Neural progenitor cell (in vitro differentiated cells): ENCODE measurements at regions not wholly inside any gene's neighbourhood (a gene's known extent, or its start where the extent isn't known, plus 50 kb on each side); places are given as distances from the start of the nearest gene placed in this dataset.

Experiments
- DNase-seq: peaks from one replicate; pipeline ENCODE4 v3.0.0-alpha.2; 2016; ENCODE audit warnings: low spot score
- H2AFZ ChIP-seq: fragments of 200-600 bp; sonication (generic); replicated peaks from 2 replicates; pipeline ENCODE4 v1.6.1; 2016; ENCODE audit warnings: antibody characterized with exemption
- H3F3A ChIP-seq: fragments of 200-600 bp; sonication (generic); 2 replicates; pipeline ENCODE4 v1.6.1; 2016; ENCODE audit warnings: antibody characterized with exemption, low read depth
- H3K27ac ChIP-seq: fragments of 200-600 bp; sonication (generic); 2 replicates; pipeline ENCODE4 v1.5.1; 2016; ENCODE audit warnings: mild to moderate bottlenecking
- H3K27me3 ChIP-seq: fragments of 200-600 bp; sonication (generic); 2 replicates; pipeline ENCODE4 v1.6.1; 2016; ENCODE audit warnings: mild to moderate bottlenecking, moderate library complexity
- H3K36me3 ChIP-seq: fragments of 200-600 bp; sonication (generic); 2 replicates; pipeline ENCODE4 v1.5.1; 2016
- H3K4me1 ChIP-seq: fragments of 200-600 bp; sonication (generic); 2 replicates; pipeline ENCODE4 v1.6.1; 2016; ENCODE audit warnings: mixed run types
- H3K4me2 ChIP-seq: fragments of 200-600 bp; sonication (generic); 2 replicates; pipeline ENCODE4 v1.6.1; 2016
- H3K4me3 ChIP-seq: fragments of 200-600 bp; sonication (generic); 2 replicates; pipeline ENCODE4 v1.5.1; 2016
- H3K79me2 ChIP-seq: fragments of 200-600 bp; sonication (generic); 2 replicates; pipeline ENCODE4 v1.6.1; 2016; ENCODE audit warnings: low read depth
- H3K9ac ChIP-seq: fragments of 200-600 bp; sonication (generic); 2 replicates; pipeline ENCODE4 v1.6.1; 2016
- H3K9me3 ChIP-seq: fragments of 200-600 bp; sonication (generic); 2 replicates; pipeline ENCODE4 v1.5.1; 2016; ENCODE audit warnings: low read depth
- H4K20me1 ChIP-seq: fragments of 200-600 bp; sonication (generic); 2 replicates; pipeline ENCODE4 v1.6.1; 2016; ENCODE audit warnings: low read depth
- H3K27ac Mint-ChIP-seq: 3 replicates; pipeline ENCODE4 v1.8.0; 2021; ENCODE audit warnings: mixed read lengths
- H3K27me3 Mint-ChIP-seq: 2 replicates; pipeline ENCODE4 v1.8.0; 2022; ENCODE audit warnings: low read depth, mild to moderate bottlenecking, inconsistent platforms, moderate library complexity, mixed read lengths; ENCODE audit not compliant: insufficient read depth
- H3K36me3 Mint-ChIP-seq: 3 replicates; pipeline ENCODE4 v1.8.0; 2021; ENCODE audit warnings: mixed read lengths
- H3K4me1 Mint-ChIP-seq: 3 replicates; pipeline ENCODE4 v1.8.0; 2021; ENCODE audit warnings: mixed read lengths
- H3K4me3 Mint-ChIP-seq: 3 replicates; pipeline ENCODE4 v1.8.0; 2021; ENCODE audit warnings: mild to moderate bottlenecking, moderate library complexity, mixed read lengths
- H3K9me3 Mint-ChIP-seq: 3 replicates; pipeline ENCODE4 v1.8.0; 2020; ENCODE audit warnings: mixed read lengths
- EZH2 ChIP-seq: fragments of 200-600 bp; sonication (generic); IDR thresholded peaks from 2 replicates; pipeline ENCODE4 v1.6.1; 2017; ENCODE audit warnings: antibody characterized with exemption, mild to moderate bottlenecking, moderate library complexity
- EZH2phosphoT487 ChIP-seq: fragments of 200-600 bp; sonication (generic); IDR thresholded peaks from 2 replicates; pipeline ENCODE4 v1.6.1; 2017; ENCODE audit warnings: antibody characterized with exemption
- TF ChIP-seq, protein P1 (sequence below): fragments of 200-600 bp; sonication (generic); IDR thresholded peaks from 2 replicates; pipeline ENCODE4 v1.5.1; 2017; ENCODE audit warnings: antibody characterized with exemption, mild to moderate bottlenecking

DNA sequence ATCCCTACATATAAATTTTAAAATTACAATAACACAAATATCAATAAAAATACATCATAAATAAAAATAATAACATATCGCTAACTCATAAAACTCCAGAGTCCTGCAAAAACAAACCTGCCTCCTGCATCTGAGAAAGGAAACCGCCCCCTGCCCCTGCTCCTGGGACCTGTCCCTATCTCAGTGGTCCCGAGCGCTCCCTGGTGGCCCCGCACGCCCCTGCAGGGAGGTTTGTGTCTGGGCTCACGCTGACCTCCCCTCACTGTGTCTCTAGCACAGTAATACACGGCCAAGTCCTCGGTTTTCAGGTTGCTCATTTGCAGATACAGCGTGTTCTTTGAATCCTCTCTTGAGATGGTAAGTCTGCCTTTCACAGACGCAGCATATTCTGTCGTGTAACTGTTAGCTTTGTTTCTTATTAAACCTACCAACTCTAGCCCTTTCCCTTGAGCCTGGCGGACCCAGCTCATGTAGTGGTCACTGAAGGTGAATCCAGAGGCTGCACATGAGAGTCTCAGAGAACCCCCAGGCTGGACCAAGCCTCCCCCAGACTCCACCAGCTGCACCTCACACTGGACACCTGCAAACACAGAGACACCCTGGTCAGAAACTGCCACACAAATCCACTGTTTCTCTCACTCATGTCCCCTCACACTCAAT is 554.1 kb downstream of the GOLGA6L6 start:
- H3K36me3 Mint-ChIP-seq, result no peaks in the 10 kb centered on the region
- Histone ChIP-seq H3F3A (no peaks in the 10 kb centered on the region), H3K4me1 (no peaks in the 10 kb centered on the region), H3K9me3 (peaks cover 18% of the 10 kb centered on the region), H3K27me3 (no peaks in the 10 kb centered on the region), H3K27ac (no peak overlapping the region), H3K36me3 (no peaks in the 10 kb centered on the region), H4K20me1 (no peaks in the 10 kb centered on the region), H3K9ac (no peak overlapping the region), H3K4me3 (no peak overlapping the region), H3K4me2 (no peak overlapping the region), H2AFZ (no peak overlapping the region), H3K79me2 (no peaks in the 10 kb centered on the region)
- no peak for DNase-seq
- no peak overlapping the region for H3K27ac Mint-ChIP-seq
- H3K4me1 Mint-ChIP-seq, result no peaks in the 10 kb centered on the region
- no peaks in the 10 kb centered on the region for H3K27me3 Mint-ChIP-seq
- TF ChIP-seq EZH2 (no peak), EZH2phosphoT487 (no peak)
- TF ChIP-seq, protein P1, sequence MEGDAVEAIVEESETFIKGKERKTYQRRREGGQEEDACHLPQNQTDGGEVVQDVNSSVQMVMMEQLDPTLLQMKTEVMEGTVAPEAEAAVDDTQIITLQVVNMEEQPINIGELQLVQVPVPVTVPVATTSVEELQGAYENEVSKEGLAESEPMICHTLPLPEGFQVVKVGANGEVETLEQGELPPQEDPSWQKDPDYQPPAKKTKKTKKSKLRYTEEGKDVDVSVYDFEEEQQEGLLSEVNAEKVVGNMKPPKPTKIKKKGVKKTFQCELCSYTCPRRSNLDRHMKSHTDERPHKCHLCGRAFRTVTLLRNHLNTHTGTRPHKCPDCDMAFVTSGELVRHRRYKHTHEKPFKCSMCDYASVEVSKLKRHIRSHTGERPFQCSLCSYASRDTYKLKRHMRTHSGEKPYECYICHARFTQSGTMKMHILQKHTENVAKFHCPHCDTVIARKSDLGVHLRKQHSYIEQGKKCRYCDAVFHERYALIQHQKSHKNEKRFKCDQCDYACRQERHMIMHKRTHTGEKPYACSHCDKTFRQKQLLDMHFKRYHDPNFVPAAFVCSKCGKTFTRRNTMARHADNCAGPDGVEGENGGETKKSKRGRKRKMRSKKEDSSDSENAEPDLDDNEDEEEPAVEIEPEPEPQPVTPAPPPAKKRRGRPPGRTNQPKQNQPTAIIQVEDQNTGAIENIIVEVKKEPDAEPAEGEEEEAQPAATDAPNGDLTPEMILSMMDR, result no peak
- H3K9me3 Mint-ChIP-seq, result peaks cover 56% of the 10 kb centered on the region
- H3K4me3 Mint-ChIP-seq, result no peak overlapping the region

DNA sequence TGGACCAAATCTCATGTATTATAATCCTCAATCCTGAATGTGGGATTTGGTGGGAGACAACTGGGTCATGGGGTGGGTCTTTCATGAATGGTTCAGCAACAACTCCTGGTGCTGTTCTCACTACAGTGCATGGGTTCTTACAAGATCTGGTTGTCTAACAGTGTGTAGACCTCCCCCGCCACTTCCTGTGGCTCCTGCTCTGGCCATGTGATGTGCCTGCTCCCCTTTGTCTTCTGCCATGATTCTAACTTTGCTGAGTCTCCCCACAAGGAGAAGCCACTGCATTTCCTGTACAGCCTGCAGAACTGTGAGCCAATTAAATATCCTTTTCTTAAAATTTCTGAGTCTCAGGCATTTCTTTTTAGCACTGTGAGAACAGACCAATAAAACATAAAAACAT is 557.5 kb downstream of the GOLGA6L6 start:
- H3K4me1 ChIP-seq, result no peaks in the 10 kb centered on the region
- H3K36me3 Mint-ChIP-seq, result no peaks in the 10 kb centered on the region
- peaks cover 25% of the 10 kb centered on the region for H3K9me3 ChIP-seq
- H3K9ac ChIP-seq, result no peak overlapping the region
- H3K4me3 ChIP-seq, result no peak overlapping the region
- no peak for DNase-seq
- no peaks in the 10 kb centered on the region for H3K27me3 ChIP-seq
- H3K9me3 Mint-ChIP-seq, result peaks cover 42% of the 10 kb centered on the region
- no peak overlapping the region for H3K27ac Mint-ChIP-seq
- no peaks in the 10 kb centered on the region for H3F3A ChIP-seq
- H3K27ac ChIP-seq, result no peak overlapping the region
- TF ChIP-seq EZH2, result no peak
- TF ChIP-seq EZH2phosphoT487, result no peak
- TF ChIP-seq, protein P1, result no peak
- no peak overlapping the region for H2AFZ ChIP-seq
- no peaks in the 10 kb centered on the region for H3K4me1 Mint-ChIP-seq
- H3K79me2 ChIP-seq, result no peaks in the 10 kb centered on the region
- no peaks in the 10 kb centered on the region for H3K36me3 ChIP-seq
- H3K4me2 ChIP-seq, result no peak overlapping the region
- H4K20me1 ChIP-seq, result no peaks in the 10 kb centered on the region
- no peaks in the 10 kb centered on the region for H3K27me3 Mint-ChIP-seq
- H3K4me3 Mint-ChIP-seq, result no peak overlapping the region

DNA sequence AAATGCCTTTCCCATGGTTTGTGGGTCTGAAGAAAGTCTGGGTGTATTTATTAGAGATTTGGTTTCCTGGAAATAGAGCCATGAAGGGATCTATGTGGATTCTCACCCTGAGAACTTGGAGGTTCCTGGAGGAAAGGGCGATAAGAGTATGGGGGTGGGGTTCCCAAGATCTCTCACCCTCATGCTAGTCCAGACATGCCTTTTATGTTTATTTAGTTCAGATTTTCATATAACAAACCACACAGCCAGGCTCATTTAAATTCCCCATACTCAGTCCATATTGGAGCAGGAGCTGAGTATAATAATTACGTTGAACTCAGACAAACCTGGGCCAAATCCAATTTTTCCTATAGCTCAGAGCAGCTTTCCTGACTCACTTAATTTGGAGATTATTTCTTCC is 566.6 kb downstream of the GOLGA6L6 start:
- Mint-ChIP-seq H3K9me3 (peaks cover 47% of the 10 kb centered on the region), H3K27me3 (peaks cover 4% of the 10 kb centered on the region), H3K4me1 (no peaks in the 10 kb centered on the region), H3K4me3 (no peak overlapping the region), H3K36me3 (no peaks in the 10 kb centered on the region), H3K27ac (no peak overlapping the region)
- Histone ChIP-seq H3K4me2 (no peak overlapping the region), H2AFZ (no peak overlapping the region), H3K27me3 (no peaks in the 10 kb centered on the region), H3K4me3 (no peak overlapping the region), H3K9me3 (peaks cover 22% of the 10 kb centered on the region), H3K4me1 (no peaks in the 10 kb centered on the region), H3K27ac (no peak overlapping the region), H3K36me3 (no peaks in the 10 kb centered on the region), H4K20me1 (no peaks in the 10 kb centered on the region), H3K9ac (no peak overlapping the region), H3K79me2 (no peaks in the 10 kb centered on the region), H3F3A (no peaks in the 10 kb centered on the region)
- TF ChIP-seq EZH2phosphoT487, result no peak
- no peak for TF ChIP-seq EZH2
- TF ChIP-seq, protein P1, result no peak
- no peak for DNase-seq
